Sigmoid colon (tissue), 6 donors: ENCODE measurements at regions not wholly inside any gene's neighbourhood (a gene's known extent, or its start where the extent isn't known, plus 50 kb on each side); places are given as distances from the start of the nearest gene placed in this dataset.

Experiments used
- DNase-seq: peaks from one replicate; pipeline ENCODE4 v3.0.0-alpha.2; 2019
- H3K27ac ChIP-seq, 4 donors: fragments of 200-600 bp; sonication (generic); one replicate each; pipeline ENCODE4 v1.5.1; 2016 to 2019; ENCODE audit warnings: mild to moderate bottlenecking in 1 of 4
- H3K27me3 ChIP-seq, 3 donors: fragments of 200-600 bp; sonication (generic); one replicate each; pipeline ENCODE4 v1.5.1; 2019; ENCODE audit warnings: mild to moderate bottlenecking in 1 of 3
- H3K36me3 ChIP-seq, 4 donors: fragments of 200-600 bp; sonication (generic); one replicate each; pipeline ENCODE4 v1.5.1; 2016 to 2019
- H3K4me1 ChIP-seq, 4 donors: fragments of 200-600 bp; sonication (generic); one replicate each; pipeline ENCODE4 v1.5.1; 2017 to 2019
- H3K4me3 ChIP-seq, 4 donors: fragments of 200-600 bp; sonication (generic); one replicate each; pipeline ENCODE4 v1.5.1; 2017 to 2019; ENCODE audit warnings: mild to moderate bottlenecking in 2 of 4, moderate library complexity in 1 of 4
- H3K9me3 ChIP-seq, 4 donors: fragments of 200-600 bp in 3 of 4; sonication (generic) in 3 of 4; one replicate each; pipeline versions ENCODE4 v1.5.1 to v1.6.1; 2013 to 2019
- EP300 ChIP-seq, 4 donors: sonication (generic); formaldehyde crosslinking; IDR thresholded peaks; one replicate each; pipeline ENCODE4 v1.6.1; 2017; ENCODE audit warnings: antibody characterized with exemption in 4 of 4
- POLR2A ChIP-seq, 2 donors: fragments of 450-650 bp; IDR thresholded peaks; one replicate each; pipeline ENCODE4 v1.6.1; 2016; ENCODE audit warnings: antibody characterized with exemption in 2 of 2, mild to moderate bottlenecking in 2 of 2, moderate library complexity in 2 of 2
- POLR2AphosphoS5 ChIP-seq, 4 donors: sonication (generic); formaldehyde crosslinking; IDR thresholded peaks; one replicate each; pipeline ENCODE4 v1.6.1; 2017; ENCODE audit warnings: antibody characterized with exemption in 4 of 4
- WGBS, 2 donors: extraction: QIAGEN DNeasy Blood & Tissue Kit; methylation state at CpG; one replicate each; pipeline ENCODE4 v1.1.7; 2013; 5-methylcytosine and 5-hydroxymethylcytosine counted together
- intact Hi-C: fragments of 100-400 bp; cut with DNase I; formaldehyde crosslinking; loops from one replicate; pipeline ENCODE4 v1.15.1; 2023
- TF ChIP-seq, protein P1 (sequence below), 4 experiments: fragments of 450-650 bp in 3 of 4; fragments of 200-600 bp in 1 of 4; IDR thresholded peaks; one replicate each; pipeline ENCODE4 v1.5.1; 2016 to 2019; ENCODE audit warnings: antibody characterized with exemption in 4 of 4, mild to moderate bottlenecking in 3 of 4, moderate library complexity in 2 of 4
- donor health status: healthy with polysubstance abuse.
- donor health status: healthy.

DNA sequence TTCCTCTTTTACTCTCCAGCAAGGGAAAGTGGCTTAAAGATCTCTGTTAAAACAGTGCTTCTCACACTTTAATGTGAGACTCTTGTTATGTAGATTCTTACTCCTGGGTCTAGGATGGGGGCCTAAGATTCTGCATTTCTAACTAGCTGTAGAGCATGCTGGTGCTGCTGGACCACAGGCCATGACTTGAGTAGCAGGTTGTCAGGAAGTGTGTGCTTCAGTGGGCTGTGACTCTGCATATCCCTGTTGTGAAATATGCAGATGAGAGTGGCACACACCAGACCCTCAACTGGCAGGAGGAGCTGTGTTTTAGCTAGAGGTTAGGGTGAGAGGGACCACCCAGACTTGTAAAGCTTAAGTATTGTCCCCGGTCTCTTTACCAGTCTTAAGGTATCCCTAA lies 191.1 kb upstream of the DMRT1 start:
- no peak for DNase-seq
- Histone ChIP-seq H3K36me3 (no peaks in the 10 kb centered on the region), H3K27me3 (no peaks in the 10 kb centered on the region), H3K27ac (peak overlapping the region in 3 of 4 donors; percentile 21 to 58 (median 53)), H3K4me1 (peaks cover 0 to 51% (median 29%) of the 10 kb centered on the region in 4 donors), H3K4me3 (no peak overlapping the region), H3K9me3 (no peaks in the 10 kb centered on the region)
- intact Hi-C loops, result no loop called here
- WGBS, 2 donors, result 53 to 83% methylated on average over 1 of the region's 1 CpG
- TF ChIP-seq POLR2A (IDR thresholded peaks at IDR 0.05) (no peak), POLR2AphosphoS5 (IDR thresholded peaks at IDR 0.05) (no peak), EP300 (IDR thresholded peaks at IDR 0.05) (no peak)
- TF ChIP-seq, protein P1, sequence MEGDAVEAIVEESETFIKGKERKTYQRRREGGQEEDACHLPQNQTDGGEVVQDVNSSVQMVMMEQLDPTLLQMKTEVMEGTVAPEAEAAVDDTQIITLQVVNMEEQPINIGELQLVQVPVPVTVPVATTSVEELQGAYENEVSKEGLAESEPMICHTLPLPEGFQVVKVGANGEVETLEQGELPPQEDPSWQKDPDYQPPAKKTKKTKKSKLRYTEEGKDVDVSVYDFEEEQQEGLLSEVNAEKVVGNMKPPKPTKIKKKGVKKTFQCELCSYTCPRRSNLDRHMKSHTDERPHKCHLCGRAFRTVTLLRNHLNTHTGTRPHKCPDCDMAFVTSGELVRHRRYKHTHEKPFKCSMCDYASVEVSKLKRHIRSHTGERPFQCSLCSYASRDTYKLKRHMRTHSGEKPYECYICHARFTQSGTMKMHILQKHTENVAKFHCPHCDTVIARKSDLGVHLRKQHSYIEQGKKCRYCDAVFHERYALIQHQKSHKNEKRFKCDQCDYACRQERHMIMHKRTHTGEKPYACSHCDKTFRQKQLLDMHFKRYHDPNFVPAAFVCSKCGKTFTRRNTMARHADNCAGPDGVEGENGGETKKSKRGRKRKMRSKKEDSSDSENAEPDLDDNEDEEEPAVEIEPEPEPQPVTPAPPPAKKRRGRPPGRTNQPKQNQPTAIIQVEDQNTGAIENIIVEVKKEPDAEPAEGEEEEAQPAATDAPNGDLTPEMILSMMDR (IDR thresholded peaks at IDR 0.05), result no peak

DNA sequence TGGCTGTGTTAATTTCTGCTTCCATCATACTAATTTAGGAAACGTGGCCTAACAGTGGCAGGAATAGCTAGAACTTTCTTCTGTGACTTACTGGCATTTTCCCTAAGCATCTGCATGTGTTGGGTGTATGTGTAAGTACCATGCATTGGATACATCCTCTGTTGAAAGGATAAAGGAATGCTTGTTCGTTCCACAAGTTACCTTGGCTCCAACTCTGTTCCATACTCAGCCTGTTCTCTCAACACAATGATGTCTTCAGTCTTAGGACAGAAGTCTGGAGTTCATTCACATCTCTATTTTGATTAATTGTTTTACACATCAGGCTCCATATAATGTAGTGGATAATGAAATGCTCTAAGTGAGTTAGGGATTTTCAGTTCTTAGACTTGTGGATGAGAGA lies 190.1 kb upstream of the DMRT1 start:
- Histone ChIP-seq H3K36me3 (no peaks in the 10 kb centered on the region), H3K27me3 (no peaks in the 10 kb centered on the region), H3K4me1 (peaks cover 0 to 61% (median 33%) of the 10 kb centered on the region in 4 donors), H3K4me3 (no peak overlapping the region), H3K27ac (peak overlapping the region in 3 of 4 donors; percentile 22 to 58 (median 53)), H3K9me3 (no peaks in the 10 kb centered on the region)
- DNase-seq, result no peak
- intact Hi-C loops, result no loop called here
- WGBS, 2 donors, result 71 to 76% methylated on average over 2 of the region's 2 CpGs
- TF ChIP-seq EP300 (IDR thresholded peaks at IDR 0.05) (no peak), POLR2A (IDR thresholded peaks at IDR 0.05) (no peak), POLR2AphosphoS5 (IDR thresholded peaks at IDR 0.05) (no peak)
- TF ChIP-seq, protein P1 (IDR thresholded peaks at IDR 0.05), result no peak

DNA sequence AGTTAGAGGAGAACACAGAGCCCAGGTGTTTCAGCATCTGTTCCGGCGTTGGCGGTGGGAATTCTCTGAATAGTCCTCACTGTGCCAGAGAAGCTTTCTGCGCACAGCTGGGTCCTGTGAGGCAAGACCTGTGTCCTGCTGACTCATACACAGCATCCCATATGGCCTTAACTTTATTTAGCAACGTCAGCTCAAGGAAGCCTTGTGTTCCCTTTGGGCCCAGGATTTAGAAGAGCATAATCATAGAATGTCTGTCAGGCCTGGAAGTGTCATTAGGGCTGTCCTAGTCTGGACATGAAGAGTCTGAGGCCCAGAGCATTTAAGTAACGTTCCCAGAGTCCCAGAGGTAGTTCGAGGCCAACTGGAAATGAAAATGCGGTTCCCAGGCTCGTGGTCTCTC lies 188.6 kb upstream of the DMRT1 start:
- WGBS, 2 donors, result 75% methylated on average over 9 of the region's 9 CpGs
- TF ChIP-seq POLR2AphosphoS5 (IDR thresholded peaks at IDR 0.05) (peak; percentile 36 to 74 (median 63)), POLR2A (IDR thresholded peaks at IDR 0.05) (no peak)
- peak; percentile 89 for DNase-seq
- H3K4me1 ChIP-seq, result peaks cover 0 to 76% (median 42%) of the 10 kb centered on the region in 4 donors
- no peaks in the 10 kb centered on the region for H3K27me3 ChIP-seq
- H3K4me3 ChIP-seq, result no peak overlapping the region
- intact Hi-C loops, result no loop called here
- H3K36me3 ChIP-seq, result no peaks in the 10 kb centered on the region
- peak overlapping the region in 2 of 4 donors; percentile 21 to 59 for H3K27ac ChIP-seq
- no peaks in the 10 kb centered on the region for H3K9me3 ChIP-seq

DNA sequence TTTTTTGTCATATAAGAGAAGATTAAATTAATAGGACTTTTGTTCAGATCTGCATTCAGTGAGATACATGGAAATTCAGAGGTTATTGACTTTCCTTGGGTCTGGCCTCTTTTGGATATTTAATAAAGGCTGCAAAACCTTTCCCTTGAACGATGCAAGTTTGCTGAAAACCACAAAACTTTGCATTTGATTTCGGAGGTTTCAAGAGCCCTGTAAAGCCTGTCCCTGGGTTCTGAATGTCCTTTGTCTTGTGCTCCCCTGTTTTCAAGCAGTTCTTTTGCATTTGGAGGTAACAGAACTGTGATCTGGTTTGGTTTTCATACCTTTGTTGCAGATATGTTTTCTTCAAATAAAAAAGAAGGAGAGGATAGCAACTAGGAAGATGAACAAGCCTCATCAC lies 188.1 kb upstream of the DMRT1 start:
- Histone ChIP-seq H3K4me3 (no peak overlapping the region), H3K27me3 (no peaks in the 10 kb centered on the region), H3K27ac (peak overlapping the region in 3 of 4 donors; percentile 21 to 59 (median 39)), H3K36me3 (no peaks in the 10 kb centered on the region), H3K9me3 (no peaks in the 10 kb centered on the region), H3K4me1 (peaks cover 0 to 77% (median 42%) of the 10 kb centered on the region in 4 donors)
- 57 to 75% methylated on average over 2 of the region's 2 CpGs for WGBS, 2 donors
- intact Hi-C loops, result no loop called here
- DNase-seq, result no peak
- TF ChIP-seq POLR2AphosphoS5 (IDR thresholded peaks at IDR 0.05), result no peak
- TF ChIP-seq POLR2A (IDR thresholded peaks at IDR 0.05), result no peak
- TF ChIP-seq EP300 (IDR thresholded peaks at IDR 0.05), result no peak
- TF ChIP-seq, protein P1 (IDR thresholded peaks at IDR 0.05), result no peak

DNA sequence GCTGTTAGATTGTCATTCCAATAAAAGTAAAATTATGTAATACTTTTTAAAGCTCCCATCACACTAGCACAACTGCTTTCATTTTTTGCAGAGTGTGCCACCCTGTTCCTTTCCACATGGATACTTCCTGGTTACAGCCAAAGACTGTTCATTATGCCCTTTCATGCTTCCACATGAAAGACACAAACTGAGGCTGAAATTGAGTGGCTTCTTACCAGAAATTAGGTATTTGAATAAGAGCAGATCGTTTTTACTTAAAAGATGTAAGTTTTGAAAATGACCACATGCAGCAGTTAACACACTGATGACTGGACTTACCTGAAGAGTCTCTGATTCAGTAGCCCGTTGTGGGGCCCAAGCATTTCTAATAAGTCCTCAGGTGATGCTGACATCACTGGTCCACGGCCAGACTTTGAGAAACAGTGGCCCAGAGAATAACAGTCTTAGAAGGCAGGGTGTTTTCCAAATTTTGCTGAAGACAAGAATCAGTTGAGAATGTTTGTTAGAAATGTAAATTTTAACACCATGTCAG lies 187.6 kb upstream of the DMRT1 start:
- H3K36me3 ChIP-seq, result no peaks in the 10 kb centered on the region
- no peaks in the 10 kb centered on the region for H3K27me3 ChIP-seq
- no peak for TF ChIP-seq EP300 (IDR thresholded peaks at IDR 0.05)
- TF ChIP-seq, protein P1 (IDR thresholded peaks at IDR 0.05), result no peak
- no peak for TF ChIP-seq POLR2A (IDR thresholded peaks at IDR 0.05)
- no peak for TF ChIP-seq POLR2AphosphoS5 (IDR thresholded peaks at IDR 0.05)
- no peak for DNase-seq
- H3K4me1 ChIP-seq, result peaks cover 0 to 72% (median 37%) of the 10 kb centered on the region in 4 donors
- WGBS, 2 donors, result 59 to 80% methylated on average over 3 of the region's 3 CpGs
- H3K9me3 ChIP-seq, result no peaks in the 10 kb centered on the region
- peak overlapping the region in 3 of 4 donors; percentile 21 to 59 (median 39) for H3K27ac ChIP-seq
- H3K4me3 ChIP-seq, result no peak overlapping the region
- intact Hi-C loops, result no loop called here
